ENCODE measurements at regions not wholly inside any gene's neighbourhood (a gene's known extent, or its start where the extent isn't known, plus 50 kb on each side); places are given as distances from the start of the nearest gene placed in this dataset.

GRCh38 chr6:11290027-11290426 lies 57.6 kb upstream of the NEDD9 start:
- no peak for TF ChIP-seq POLR2A (IDR thresholded peaks at IDR 0.05)
- TF ChIP-seq POLR2AphosphoS5 (IDR thresholded peaks at IDR 0.05): no peak
- TF ChIP-seq CTCF (IDR thresholded peaks at IDR 0.05 in 8 of 11, conservative IDR thresholded peaks at IDR 0.05 in 3 of 11): no peak

GRCh38 chr6:11288065-11288464 lies 55.6 kb upstream of the NEDD9 start:
- no peak for DNase-seq
- no peak overlapping the region for H3K27ac ChIP-seq
- TF ChIP-seq CTCF (IDR thresholded peaks at IDR 0.05 in 8 of 11, conservative IDR thresholded peaks at IDR 0.05 in 3 of 11): no peak
- TF ChIP-seq POLR2A (IDR thresholded peaks at IDR 0.05): no peak
- TF ChIP-seq POLR2AphosphoS5 (IDR thresholded peaks at IDR 0.05): no peak
- H3K27me3 ChIP-seq (replicated peaks in 1 of 7): no peaks in the 10 kb centered on the region
- no peak overlapping the region for H3K4me3 ChIP-seq
- 93 to 96% (median 96%) methylated on average over 7 of the region's 7 CpGs for WGBS, 5 donors
- peaks cover 0 to 58% (median 8%) of the 10 kb centered on the region in 6 donors for H3K36me3 ChIP-seq
- peaks cover 0 to 7% (median 0%) of the 10 kb centered on the region in 6 donors for H3K4me1 ChIP-seq
- intact Hi-C loops (cut with DNase I; ENCODE audit: low total_unique reads): no loop called here
- peaks cover 0 to 17% (median 13%) of the 10 kb centered on the region in 8 donors for H3K9me3 ChIP-seq

More at GRCh38 chr6:11290027-11290426, 57.6 kb upstream of the NEDD9 start:
- Histone ChIP-seq H3K27me3 (replicated peaks in 1 of 7) (no peaks in the 10 kb centered on the region), H3K4me1 (peaks cover 0 to 7% (median 2%) of the 10 kb centered on the region in 6 donors), H3K4me3 (no peak overlapping the region), H3K27ac (no peak overlapping the region), H3K9me3 (peaks cover 0 to 17% (median 13%) of the 10 kb centered on the region in 8 donors), H3K36me3 (peaks cover 0 to 63% (median 8%) of the 10 kb centered on the region in 6 donors)
- WGBS, 5 donors: 87 to 96% (median 95%) methylated on average over 8 of the region's 8 CpGs
- intact Hi-C loops (cut with DNase I; ENCODE audit: low total_unique reads): no loop called here
- no peak for DNase-seq

GRCh38 chr6:11284996-11285395 lies 52.5 kb upstream of the NEDD9 start:
- peaks cover 0 to 44% (median 0%) of the 10 kb centered on the region in 6 donors for H3K36me3 ChIP-seq
- H3K4me3 ChIP-seq: no peak overlapping the region
- H3K9me3 ChIP-seq: peaks cover 0 to 17% (median 13%) of the 10 kb centered on the region in 8 donors
- no peak for DNase-seq
- TF ChIP-seq CTCF (IDR thresholded peaks at IDR 0.05 in 8 of 11, conservative IDR thresholded peaks at IDR 0.05 in 3 of 11): no peak
- no peak for TF ChIP-seq POLR2AphosphoS5 (IDR thresholded peaks at IDR 0.05)
- TF ChIP-seq POLR2A (IDR thresholded peaks at IDR 0.05): no peak
- no peaks in the 10 kb centered on the region for H3K27me3 ChIP-seq (replicated peaks in 1 of 7)
- peaks cover 0 to 7% (median 0%) of the 10 kb centered on the region in 6 donors for H3K4me1 ChIP-seq
- H3K27ac ChIP-seq: no peak overlapping the region
- intact Hi-C loops (cut with DNase I; ENCODE audit: low total_unique reads): no loop called here
- 85 to 93% (median 89%) methylated on average over 4 of the region's 4 CpGs for WGBS, 5 donors

- intact Hi-C loops (cut with DNase I; ENCODE audit: low total_unique reads): no loop called here
- H3K4me3 ChIP-seq: no peak overlapping the region
- H3K9me3 ChIP-seq: peaks cover 0 to 17% (median 13%) of the 10 kb centered on the region in 8 donors
- H3K36me3 ChIP-seq: peaks cover 0 to 47% (median 0%) of the 10 kb centered on the region in 6 donors
- no peak overlapping the region for H3K27ac ChIP-seq
- TF ChIP-seq POLR2AphosphoS5 (IDR thresholded peaks at IDR 0.05): no peak
- no peak for TF ChIP-seq CTCF (IDR thresholded peaks at IDR 0.05 in 8 of 11, conservative IDR thresholded peaks at IDR 0.05 in 3 of 11)
- TF ChIP-seq POLR2A (IDR thresholded peaks at IDR 0.05): no peak
- 91 to 95% (median 95%) methylated on average over 2 of the region's 2 CpGs for WGBS, 5 donors
- no peaks in the 10 kb centered on the region for H3K27me3 ChIP-seq (replicated peaks in 1 of 7)
- no peak for DNase-seq
- H3K4me1 ChIP-seq: peaks cover 0 to 13% (median 3%) of the 10 kb centered on the region in 6 donors
These were observed 51.2 kb upstream of the NEDD9 start for GRCh38 chr6:11283629-11284028.
